Medulla oblongata (tissue), 1 donor: ENCODE measurements at regions not wholly inside any gene's neighbourhood (a gene's known extent, or its start where the extent isn't known, plus 50 kb on each side); places are given as distances from the start of the nearest gene placed in this dataset.
"Not testable (repeated sequence)": the region's sequence is repeated elsewhere in the genome, so short reads cannot be mapped to it uniquely, and the experiment has no call there.

Experiments
- DNase-seq: peaks from one replicate; pipeline ENCODE4 v3.0.0-alpha.2; 2015; ENCODE audit errors: extremely low spot score

DNA sequence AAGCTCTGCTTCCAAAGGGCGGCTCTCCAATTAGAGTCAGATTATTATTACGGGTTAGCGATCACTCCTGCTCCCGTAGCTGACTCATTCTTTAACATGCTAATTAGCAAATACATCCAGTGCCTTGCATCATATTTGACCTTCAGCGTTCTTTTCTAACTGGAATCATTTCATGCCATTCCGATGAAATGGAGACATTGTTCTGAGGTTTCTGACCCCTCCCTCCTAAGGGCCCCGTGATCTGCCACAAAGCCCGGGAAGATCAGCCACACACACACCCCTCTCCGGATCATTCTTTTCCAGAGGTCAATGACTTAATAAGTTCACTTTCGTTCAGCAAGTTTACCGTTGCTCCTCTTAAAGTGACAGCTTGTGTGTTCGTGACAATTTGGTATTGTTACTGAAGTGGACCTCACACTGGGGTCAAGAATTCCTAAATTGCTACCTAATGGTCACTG is 200.4 kb downstream of the RTP5 start:
- peak; percentile 18 for DNase-seq

DNA sequence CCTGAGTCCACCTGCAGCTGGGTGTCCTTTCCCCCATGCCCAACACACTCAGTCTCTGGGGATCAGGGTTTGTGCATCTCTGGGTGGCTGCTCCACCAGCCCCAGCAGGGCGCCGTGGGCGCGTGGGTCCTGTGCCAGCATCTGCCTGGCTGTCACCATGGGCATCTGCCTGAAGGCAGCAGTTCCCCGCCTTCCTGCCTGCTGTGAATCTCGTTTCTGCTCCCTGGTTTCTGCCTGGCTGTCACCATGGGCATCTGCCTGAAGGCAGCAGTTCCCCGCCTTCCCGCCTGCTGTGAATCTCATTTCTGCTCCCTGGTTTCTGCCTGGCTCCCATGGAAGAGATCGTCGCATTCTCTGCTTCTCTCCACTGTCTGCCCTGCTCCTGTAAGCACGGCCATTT is 201.2 kb downstream of the RTP5 start:
- DNase-seq, result not testable (repeated sequence)

- not testable (repeated sequence) for DNase-seq
Measured at GRCh38 chr2:242071377-242071776, 201.8 kb downstream of the RTP5 start.

DNA sequence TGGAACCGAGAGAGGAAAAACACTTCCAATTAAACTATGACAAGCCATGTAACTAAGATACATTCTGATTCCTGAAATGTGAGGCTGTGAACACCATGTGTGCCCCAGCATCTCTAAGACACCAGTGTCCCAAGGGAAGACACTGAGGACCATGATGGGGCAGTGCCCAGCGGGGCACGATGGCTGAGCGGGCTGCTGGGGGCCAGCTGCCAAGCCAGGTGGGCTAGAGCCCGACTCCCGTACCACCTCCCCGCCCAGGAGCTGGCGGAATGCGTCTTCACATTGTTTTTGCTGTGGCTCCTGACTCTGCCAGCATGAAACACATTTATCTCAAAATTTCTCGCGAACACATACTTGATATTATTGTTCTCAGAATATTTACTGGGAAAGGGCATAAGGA is 202.4 kb downstream of the RTP5 start:
- DNase-seq, result not testable (repeated sequence)

DNA sequence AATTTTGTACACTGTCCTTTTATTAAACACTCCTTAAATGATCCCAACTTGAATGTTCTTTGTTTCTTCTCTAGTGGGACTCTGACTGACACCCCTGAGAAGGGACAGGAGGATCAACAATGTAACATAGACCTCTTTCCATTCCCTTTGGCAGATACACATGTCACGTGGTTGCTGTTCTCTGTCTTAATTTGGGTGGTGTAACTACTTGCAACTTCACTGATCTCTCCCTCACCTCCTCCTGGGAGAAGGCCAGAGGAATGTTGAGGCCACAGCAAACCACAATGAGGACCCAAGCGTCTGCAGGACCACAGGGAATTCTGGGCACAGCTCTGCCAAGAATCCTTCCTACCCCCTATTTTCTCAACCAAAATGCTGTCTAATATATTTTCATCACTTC is 205.6 kb downstream of the RTP5 start:
- no peak for DNase-seq

GRCh38 chr2:242075696-242076095 is 206.2 kb downstream of the RTP5 start:
- DNase-seq, result no peak

- not testable (repeated sequence) for DNase-seq
Measured at GRCh38 chr2:242076184-242076583, 206.7 kb downstream of the RTP5 start.

- DNase-seq, result not testable (repeated sequence)
Measured at GRCh38 chr2:242078426-242078825, 208.9 kb downstream of the RTP5 start.

DNA sequence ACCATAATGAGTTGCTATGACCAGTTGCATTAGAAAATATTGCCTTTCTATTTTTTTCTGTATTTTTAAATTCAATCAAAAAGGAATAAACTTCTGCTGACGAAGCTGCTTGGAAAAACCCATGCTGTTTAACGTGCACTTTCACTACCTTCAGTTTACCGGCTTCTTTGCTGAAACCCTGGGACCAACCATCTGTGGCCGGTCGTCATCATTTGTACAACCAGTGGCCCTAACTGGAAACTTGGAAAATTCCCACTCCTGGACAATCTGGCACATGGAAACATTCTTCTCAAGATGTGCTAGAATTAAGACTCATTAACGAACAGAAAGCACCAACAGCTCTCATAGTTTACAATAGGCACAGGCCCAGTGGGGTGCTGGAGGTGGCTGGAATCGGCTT is 210.3 kb downstream of the RTP5 start:
- DNase-seq, result not testable (repeated sequence)

DNA sequence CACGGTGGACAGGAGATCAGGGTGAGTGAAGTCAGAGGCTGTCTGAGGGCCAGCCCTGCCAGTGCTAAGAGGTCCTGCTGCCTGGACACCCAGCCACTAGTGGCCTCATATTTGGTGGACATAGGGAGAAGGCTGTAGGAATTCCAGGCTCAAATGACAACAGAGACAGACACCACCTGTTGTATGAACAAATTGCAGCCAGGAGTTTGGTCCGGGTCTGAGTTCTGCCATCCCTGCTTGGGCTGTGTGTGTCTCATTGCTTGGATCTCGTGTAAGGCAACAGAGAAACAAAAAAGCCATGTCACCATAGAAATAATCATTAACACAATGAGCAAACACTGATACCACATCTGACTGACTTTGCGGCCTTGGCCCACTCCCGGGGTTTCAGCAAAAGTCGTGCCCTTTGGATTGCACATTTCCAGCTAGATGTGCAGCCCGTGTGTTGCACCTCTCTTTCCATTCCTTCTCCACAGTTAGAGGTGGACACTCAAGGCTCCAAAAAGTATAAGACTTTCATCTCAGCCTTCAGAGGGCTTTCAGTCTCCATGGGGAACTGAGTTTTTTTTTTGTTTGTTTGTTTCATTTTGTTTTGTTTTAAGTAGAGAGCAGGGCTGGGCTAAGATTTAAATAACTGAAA is 211.2 kb downstream of the RTP5 start:
- DNase-seq, result not testable (repeated sequence)

GRCh38 chr2:242084034-242084433 is 214.5 kb downstream of the RTP5 start:
- DNase-seq, result not testable (repeated sequence)

- DNase-seq, result not testable (repeated sequence)
Measured at GRCh38 chr2:242085024-242085674, 215.6 kb downstream of the RTP5 start.

GRCh38 chr2:242085941-242086621 is 216.6 kb downstream of the RTP5 start:
- peak; percentile 74 for DNase-seq

- DNase-seq, result not testable (repeated sequence)
Measured at GRCh38 chr2:242088044-242088443, 218.5 kb downstream of the RTP5 start.

DNA sequence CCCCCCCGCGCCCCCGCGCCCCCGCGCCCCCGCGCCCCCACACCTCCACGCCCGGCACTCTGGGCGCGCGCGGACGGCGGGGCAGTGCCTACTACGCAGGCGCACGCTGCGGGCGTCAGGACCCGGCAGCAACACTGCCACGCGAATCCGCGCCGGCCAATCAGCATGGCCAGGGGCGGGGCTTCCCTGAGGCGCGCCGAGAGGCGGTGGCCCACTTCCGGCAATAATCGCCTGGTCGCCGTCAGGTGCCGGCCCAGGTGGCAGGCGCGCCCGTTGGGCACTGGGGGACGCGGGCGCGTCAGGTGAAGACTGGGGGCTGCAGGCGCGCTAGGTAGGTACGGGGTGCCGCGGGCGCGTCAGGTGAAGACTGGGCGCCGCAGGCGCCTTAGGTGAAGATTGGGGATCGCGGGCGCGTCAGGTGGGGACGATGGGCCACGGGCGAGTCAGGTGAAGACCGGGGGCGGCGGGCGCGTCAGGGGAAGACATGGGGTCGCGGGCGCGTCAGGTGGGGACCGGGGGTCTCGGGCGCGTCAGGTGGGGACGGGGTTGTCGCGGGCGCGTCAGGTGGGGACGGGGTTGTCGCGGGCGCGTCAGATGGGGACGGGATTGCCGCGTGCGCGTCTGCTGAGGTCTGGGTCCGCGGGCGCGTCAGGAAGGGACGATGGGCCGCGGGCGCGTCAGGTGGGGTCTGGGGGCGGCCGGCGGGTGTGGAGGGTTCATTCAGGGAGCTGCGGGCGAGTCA is 219.1 kb downstream of the RTP5 start:
- peak; percentile 95 for DNase-seq

GRCh38 chr2:242089213-242089549 is 219.7 kb downstream of the RTP5 start:
- DNase-seq, result not testable (repeated sequence)

GRCh38 chr2:242097278-242097677 is 227.7 kb downstream of the RTP5 start:
- not testable (repeated sequence) for DNase-seq

DNA sequence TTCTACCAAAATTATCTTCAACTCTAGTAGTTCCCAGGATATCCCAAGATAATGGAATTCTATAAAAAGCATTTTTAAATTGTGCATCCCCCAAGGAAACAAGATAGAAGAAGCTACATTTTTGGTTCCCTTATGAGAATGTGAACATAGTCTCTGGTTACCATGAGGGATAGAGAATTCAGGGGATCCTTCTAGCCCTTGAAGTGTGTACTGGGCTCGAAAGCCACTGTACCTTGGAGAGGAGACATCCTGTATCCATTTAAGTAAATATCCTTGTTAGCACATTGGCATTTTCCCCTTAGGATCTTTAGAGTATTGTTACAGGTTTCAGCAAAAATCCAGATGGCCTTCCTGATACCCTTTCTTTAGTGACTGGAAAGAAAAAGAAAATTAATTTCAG is 228.5 kb downstream of the RTP5 start:
- DNase-seq, result no peak

DNA sequence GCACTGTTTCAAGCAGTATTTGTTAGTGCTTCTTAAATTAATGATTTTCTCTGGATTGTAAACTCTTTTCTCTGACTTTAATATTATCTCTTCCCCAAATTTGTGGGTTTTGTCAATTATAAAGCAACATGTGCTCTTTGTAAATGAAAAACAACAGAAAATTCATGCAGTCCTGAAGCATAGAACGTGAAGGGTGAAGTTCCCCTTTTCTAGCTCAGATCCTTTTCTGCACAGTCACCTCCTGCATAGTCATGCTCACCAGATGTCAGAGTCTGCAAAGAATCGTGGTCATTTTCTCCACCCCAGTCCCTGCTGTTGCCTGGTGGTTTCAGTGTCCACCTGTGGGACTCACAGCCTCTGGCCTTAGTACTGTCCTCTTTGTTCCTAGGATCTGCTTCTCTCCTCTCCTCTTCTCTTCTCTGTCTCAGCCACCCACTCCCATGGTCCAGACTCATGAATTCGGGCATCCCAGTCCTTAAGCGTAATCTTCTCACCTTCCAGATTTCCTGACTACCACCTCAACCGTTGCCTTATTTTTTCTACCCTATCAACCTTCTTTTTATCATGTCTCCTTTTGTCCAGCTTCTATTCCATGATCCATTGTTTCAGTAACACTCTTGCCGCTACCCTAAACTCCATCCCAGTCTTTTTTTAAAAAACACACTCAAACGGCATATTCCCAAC is 229.1 kb downstream of the RTP5 start:
- peak; percentile 30 for DNase-seq

GRCh38 chr2:242103093-242103492 is 233.6 kb downstream of the RTP5 start:
- DNase-seq, result not testable (repeated sequence)

DNA sequence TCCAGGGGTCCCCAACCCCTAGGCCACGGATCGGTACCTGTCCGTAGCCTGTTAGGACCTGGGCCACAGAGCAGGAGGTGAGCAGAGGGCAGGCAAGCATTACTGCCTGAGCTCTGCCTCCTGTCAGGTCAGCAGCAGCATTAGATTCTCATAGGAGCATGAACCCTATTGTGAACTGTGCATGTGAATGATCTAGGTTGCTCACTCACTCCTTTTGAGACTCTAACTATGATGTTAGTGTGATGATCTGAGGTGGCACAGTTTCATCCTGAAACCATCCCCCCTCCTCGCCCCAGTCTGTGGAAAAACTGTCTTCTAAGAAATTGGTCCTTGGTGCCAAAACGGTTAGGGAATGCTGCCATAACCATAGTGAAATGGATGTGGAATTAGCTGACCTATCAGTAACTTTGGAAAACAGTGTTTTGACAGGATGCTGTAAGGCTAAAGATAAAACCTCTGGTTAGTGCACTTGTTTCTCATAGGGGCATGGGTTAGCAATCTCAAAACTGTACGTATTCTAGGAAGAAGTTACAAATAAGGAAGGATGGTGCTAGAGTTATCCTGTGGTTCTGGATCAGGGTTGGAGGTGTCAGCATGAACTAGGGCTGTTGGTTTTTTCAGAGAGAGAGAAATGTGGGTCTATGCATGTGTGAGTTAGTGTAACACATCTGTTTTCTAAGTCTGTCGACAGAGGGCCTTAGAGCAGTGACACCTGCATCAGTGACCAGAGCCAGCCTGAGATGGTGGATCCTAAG is 234.8 kb downstream of the RTP5 start:
- DNase-seq, result not testable (repeated sequence)
